PC-9 (cell line): ENCODE measurements at regions not wholly inside any gene's neighbourhood (a gene's known extent, or its start where the extent isn't known, plus 50 kb on each side); places are given as distances from the start of the nearest gene placed in this dataset.

Source experiments
- CTCF ChIP-seq: fragments of 200-600 bp; sonication (generic); conservative IDR thresholded peaks from 2 replicates; pipeline ENCODE4 v1.6.1; 2017; ENCODE audit warnings: mixed run types, antibody characterized with exemption, mild to moderate bottlenecking, moderate library complexity
- EZH2 ChIP-seq: fragments of 200-600 bp; sonication (generic); IDR thresholded peaks from 2 replicates; pipeline ENCODE4 v1.8.0; 2017; ENCODE audit warnings: antibody characterized with exemption, low read depth

GRCh38 chr16:17963185-17963836 lies 373.2 kb downstream of the NPIPA8 start:
- TF ChIP-seq CTCF (no peak), EZH2 (no peak)
